ENCODE measurements at regions not wholly inside any gene's neighbourhood (a gene's known extent, or its start where the extent isn't known, plus 50 kb on each side); places are given as distances from the start of the nearest gene placed in this dataset.

- TF ChIP-seq, protein P1, sequence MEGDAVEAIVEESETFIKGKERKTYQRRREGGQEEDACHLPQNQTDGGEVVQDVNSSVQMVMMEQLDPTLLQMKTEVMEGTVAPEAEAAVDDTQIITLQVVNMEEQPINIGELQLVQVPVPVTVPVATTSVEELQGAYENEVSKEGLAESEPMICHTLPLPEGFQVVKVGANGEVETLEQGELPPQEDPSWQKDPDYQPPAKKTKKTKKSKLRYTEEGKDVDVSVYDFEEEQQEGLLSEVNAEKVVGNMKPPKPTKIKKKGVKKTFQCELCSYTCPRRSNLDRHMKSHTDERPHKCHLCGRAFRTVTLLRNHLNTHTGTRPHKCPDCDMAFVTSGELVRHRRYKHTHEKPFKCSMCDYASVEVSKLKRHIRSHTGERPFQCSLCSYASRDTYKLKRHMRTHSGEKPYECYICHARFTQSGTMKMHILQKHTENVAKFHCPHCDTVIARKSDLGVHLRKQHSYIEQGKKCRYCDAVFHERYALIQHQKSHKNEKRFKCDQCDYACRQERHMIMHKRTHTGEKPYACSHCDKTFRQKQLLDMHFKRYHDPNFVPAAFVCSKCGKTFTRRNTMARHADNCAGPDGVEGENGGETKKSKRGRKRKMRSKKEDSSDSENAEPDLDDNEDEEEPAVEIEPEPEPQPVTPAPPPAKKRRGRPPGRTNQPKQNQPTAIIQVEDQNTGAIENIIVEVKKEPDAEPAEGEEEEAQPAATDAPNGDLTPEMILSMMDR (IDR thresholded peaks at IDR 0.05; ENCODE audit: poor library complexity): no peak
- TF ChIP-seq EZH2 (IDR thresholded peaks at IDR 0.05; ENCODE audit: borderline replicate concordance): no peak
- TF ChIP-seq EZH2phosphoT487 (IDR thresholded peaks at IDR 0.05; ENCODE audit: low read depth, severe bottlenecking, unreplicated experiment): no peak
Observed at GRCh38 chr6:14724549-14724948, 521.3 kb upstream of the JARID2 start.
